Chondrocyte (in vitro differentiated cells): ENCODE measurements at regions not wholly inside any gene's neighbourhood (a gene's known extent, or its start where the extent isn't known, plus 50 kb on each side); places are given as distances from the start of the nearest gene placed in this dataset.

Experiments used
- DNase-seq: peaks from one replicate; pipeline ENCODE4 v3.0.0; 2021; ENCODE audit warnings: mixed read lengths, low spot score
- H3K27ac Mint-ChIP-seq: one replicate; pipeline ENCODE4 v1.8.0; 2021; ENCODE audit warnings: mild to moderate bottlenecking, moderate library complexity, mixed read lengths; ENCODE audit not compliant: unreplicated experiment
- H3K27me3 Mint-ChIP-seq: 2 replicates; pipeline ENCODE4 v1.8.0; 2021; ENCODE audit warnings: low read depth, mixed read lengths
- H3K36me3 Mint-ChIP-seq: 2 replicates; pipeline ENCODE4 v1.8.0; 2021; ENCODE audit warnings: low read depth, mixed read lengths
- H3K4me1 Mint-ChIP-seq: 2 replicates; pipeline ENCODE4 v1.8.0; 2021; ENCODE audit warnings: low read depth, mild to moderate bottlenecking, mixed read lengths
- H3K4me3 Mint-ChIP-seq: one replicate; pipeline ENCODE4 v1.8.0; 2021; ENCODE audit warnings: mild to moderate bottlenecking, moderate library complexity, mixed read lengths; ENCODE audit not compliant: unreplicated experiment
- H3K9me3 Mint-ChIP-seq: 2 replicates; pipeline ENCODE4 v1.8.0; 2021; ENCODE audit warnings: low read depth, mixed read lengths
- CTCF ChIP-seq: fragments of 200-600 bp; sonication (generic); IDR thresholded peaks from 2 replicates; pipeline ENCODE4 v1.5.0; 2021; ENCODE audit warnings: antibody characterized with exemption, mild to moderate bottlenecking, moderate library complexity

DNA sequence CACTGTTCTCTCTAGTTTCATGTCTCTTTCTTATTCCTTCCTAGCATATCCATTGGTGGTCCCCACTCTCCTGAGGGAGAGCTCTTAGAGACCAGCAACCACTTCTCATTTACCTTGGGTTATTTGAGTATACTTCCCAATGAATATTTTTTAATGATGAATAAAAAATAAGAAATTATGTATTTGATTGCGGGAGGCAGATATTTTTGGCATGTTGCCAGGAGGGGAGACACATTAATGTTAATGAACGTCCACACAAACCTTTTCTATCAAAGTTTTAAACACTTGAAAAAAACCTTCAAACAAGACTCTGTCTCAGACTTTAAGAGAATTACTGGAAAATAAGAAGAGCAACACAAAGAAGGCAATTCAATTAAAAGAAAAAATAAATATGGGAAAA lies 260.6 kb upstream of the MAGI2 start:
- H3K9me3 Mint-ChIP-seq, result no peaks in the 10 kb centered on the region
- no peak for DNase-seq
- no peak overlapping the region for H3K27ac Mint-ChIP-seq
- H3K4me1 Mint-ChIP-seq, result no peaks in the 10 kb centered on the region
- H3K4me3 Mint-ChIP-seq, result no peak overlapping the region
- H3K27me3 Mint-ChIP-seq, result peaks cover 3% of the 10 kb centered on the region
- no peaks in the 10 kb centered on the region for H3K36me3 Mint-ChIP-seq
- no peak for TF ChIP-seq CTCF

- H3K36me3 Mint-ChIP-seq, result no peaks in the 10 kb centered on the region
- H3K9me3 Mint-ChIP-seq, result no peaks in the 10 kb centered on the region
- no peaks in the 10 kb centered on the region for H3K4me1 Mint-ChIP-seq
- TF ChIP-seq CTCF, result no peak
- DNase-seq, result no peak
- no peak overlapping the region for H3K27ac Mint-ChIP-seq
- peaks cover 3% of the 10 kb centered on the region for H3K27me3 Mint-ChIP-seq
- H3K4me3 Mint-ChIP-seq, result no peak overlapping the region
Measured at GRCh38 chr7:79713276-79713675, 259.8 kb upstream of the MAGI2 start.

DNA sequence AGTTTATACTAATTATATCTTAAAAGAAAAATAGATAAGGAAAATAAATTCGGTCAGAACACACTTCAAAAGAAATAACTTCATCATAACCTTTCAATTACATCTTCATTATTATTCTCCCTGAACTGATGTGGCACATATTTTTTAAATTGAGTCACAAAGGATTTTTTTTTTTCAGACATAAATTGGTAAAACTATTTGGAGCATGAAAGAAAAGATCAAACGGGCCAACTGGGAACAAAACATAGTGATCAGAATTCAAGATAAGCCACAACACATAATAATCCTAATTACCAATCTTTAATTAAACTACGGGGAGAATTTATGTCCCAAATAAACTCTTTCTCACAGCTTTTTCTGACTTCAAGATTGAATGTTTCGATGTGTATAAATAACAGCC lies 258.2 kb upstream of the MAGI2 start:
- Mint-ChIP-seq H3K27me3 (peaks cover 3% of the 10 kb centered on the region), H3K4me1 (no peaks in the 10 kb centered on the region), H3K9me3 (no peaks in the 10 kb centered on the region), H3K4me3 (no peak overlapping the region), H3K27ac (no peak overlapping the region), H3K36me3 (no peaks in the 10 kb centered on the region)
- TF ChIP-seq CTCF, result no peak
- no peak for DNase-seq

GRCh38 chr7:79709574-79710409 lies 256.3 kb upstream of the MAGI2 start:
- no peak for DNase-seq
- Mint-ChIP-seq H3K27me3 (peaks cover 3% of the 10 kb centered on the region), H3K27ac (no peak overlapping the region), H3K9me3 (no peaks in the 10 kb centered on the region), H3K4me1 (no peaks in the 10 kb centered on the region), H3K4me3 (no peak overlapping the region), H3K36me3 (no peaks in the 10 kb centered on the region)
- TF ChIP-seq CTCF, result no peak

GRCh38 chr7:79702116-79702515 lies 248.6 kb upstream of the MAGI2 start:
- Mint-ChIP-seq H3K36me3 (no peaks in the 10 kb centered on the region), H3K9me3 (peaks cover 6% of the 10 kb centered on the region)

More at GRCh38 chr7:79702116-79702515, 248.6 kb upstream of the MAGI2 start:
- no peaks in the 10 kb centered on the region for H3K27me3 Mint-ChIP-seq
- DNase-seq, result no peak
- H3K4me3 Mint-ChIP-seq, result no peak overlapping the region
- no peak overlapping the region for H3K27ac Mint-ChIP-seq
- H3K4me1 Mint-ChIP-seq, result no peaks in the 10 kb centered on the region
- no peak for TF ChIP-seq CTCF
